Right lung (tissue), 2 donors: ENCODE measurements at regions not wholly inside any gene's neighbourhood (a gene's known extent, or its start where the extent isn't known, plus 50 kb on each side); places are given as distances from the start of the nearest gene placed in this dataset.

Experiments
- DNase-seq, 2 donors: peaks; one replicate each; pipeline ENCODE4 v3.0.0-alpha.2; 2013

DNA sequence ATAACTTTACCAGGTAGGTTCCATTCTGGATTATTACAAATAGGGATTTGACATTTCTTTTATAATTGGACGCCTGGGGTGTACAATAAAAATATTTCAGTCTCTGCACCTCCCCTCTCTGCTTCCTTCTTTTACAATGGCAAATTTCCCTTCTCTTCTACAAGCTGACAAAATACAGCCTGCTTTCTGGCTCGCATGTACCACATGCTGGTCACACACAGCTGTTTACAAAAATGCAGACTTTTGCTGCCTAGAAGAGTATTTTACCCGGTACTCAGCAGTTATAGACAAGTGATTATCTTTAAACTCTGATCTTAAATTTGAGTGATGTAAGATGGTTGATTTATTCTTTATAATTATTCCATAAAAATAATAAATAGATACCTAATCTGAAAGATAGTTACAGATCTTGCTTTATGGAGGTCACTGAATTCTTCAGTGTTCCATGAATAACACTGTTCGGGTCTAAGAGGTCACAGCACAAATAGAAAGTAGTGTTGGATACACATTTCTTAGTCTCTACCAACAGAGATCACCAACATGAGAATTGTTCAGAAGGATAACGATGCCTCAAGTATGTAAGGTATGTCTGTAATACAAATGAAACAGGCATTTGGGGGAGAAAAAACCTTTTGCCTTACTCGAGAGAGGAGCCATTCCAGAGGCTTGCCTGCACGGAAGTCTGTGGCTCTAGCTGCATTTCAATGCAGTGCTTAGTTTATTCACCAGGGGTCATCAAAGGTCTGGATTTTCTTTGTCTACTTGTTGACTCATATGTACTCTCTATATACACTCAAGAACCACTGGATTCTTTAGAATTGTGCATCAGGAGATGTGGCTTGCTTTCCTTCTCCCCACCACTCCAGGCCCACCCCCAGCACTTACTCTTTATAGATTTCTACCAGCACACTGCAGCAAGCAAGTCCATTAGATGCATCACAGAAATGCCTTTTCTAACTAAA is 206.6 kb upstream of the RFX3 start:
- DNase-seq = peak; percentile 76 to 86

DNA sequence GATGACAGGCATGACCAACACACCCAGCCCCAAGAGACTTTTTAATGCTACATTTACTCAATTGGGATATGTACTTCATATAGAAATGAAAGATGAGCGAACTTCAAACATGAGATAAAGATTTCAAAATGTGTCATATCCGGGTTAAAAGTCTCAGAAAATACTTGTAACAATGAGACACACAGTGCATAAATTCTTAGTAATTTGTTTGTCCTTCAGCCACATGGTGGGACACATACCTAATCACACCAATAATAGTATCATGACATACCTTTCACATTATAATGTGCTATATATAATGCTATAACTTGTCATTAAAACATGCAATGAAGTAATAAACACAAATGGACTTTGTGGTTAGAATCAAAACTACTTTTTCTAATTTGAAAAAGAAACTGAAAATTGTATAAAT is 204.7 kb upstream of the RFX3 start:
- DNase-seq = no peak

DNA sequence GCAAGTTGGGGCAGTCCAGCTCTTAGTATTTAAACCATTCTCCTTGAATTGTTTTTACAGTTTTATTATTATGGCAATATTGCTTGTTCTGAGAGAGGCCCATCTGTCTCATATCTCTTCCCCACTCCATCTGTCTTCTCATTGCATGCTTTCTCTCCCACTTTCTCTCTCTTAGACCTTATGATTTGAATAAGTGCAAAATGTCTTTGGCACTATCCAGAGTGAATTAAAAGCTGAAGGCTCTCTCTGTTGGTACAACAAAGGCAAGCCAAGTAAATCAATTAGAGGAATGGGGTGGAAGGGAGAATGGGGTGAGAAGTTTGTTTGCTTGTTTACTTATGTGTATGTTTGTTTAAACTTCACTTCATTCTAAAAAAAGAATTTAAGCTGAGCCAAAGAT is 195.3 kb upstream of the RFX3 start:
- DNase-seq = peak; percentile 50 to 71

DNA sequence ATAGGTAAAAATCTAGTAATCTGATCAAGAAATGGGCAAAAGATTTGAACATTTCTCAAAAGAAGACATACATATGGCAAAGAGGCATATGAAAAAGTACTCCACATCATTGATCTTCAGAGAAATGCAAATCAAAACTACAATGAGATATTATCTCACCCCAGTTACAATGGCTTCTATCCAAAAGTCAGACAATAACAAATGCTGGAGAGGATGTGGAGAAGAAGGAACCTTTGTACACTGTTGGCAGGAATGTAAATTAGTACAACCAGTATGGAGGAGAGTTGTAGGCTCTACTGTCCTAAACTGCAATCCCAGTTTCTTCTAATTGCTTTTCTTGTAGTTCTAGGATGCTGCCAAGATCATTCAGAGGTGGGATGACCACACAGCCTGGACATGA is 193.5 kb upstream of the RFX3 start:
- no peak for DNase-seq

DNA sequence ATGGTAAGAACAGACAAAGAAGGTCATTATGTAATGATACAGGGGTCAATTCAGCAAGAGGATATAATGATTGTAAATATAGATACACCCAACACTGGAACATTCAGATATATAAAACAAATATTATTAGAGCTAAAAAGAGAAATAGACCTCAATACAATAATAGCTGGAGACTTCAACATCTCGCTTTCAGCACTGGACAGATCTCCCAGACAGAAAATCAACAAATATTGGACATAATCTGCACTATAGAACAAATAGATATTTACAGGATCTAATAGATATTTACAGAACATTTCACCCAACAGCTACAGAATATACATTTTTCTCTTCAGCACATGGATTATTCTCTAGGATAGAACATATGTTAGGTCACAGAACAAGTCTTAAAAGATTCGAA is 190.6 kb upstream of the RFX3 start:
- DNase-seq = no peak

DNA sequence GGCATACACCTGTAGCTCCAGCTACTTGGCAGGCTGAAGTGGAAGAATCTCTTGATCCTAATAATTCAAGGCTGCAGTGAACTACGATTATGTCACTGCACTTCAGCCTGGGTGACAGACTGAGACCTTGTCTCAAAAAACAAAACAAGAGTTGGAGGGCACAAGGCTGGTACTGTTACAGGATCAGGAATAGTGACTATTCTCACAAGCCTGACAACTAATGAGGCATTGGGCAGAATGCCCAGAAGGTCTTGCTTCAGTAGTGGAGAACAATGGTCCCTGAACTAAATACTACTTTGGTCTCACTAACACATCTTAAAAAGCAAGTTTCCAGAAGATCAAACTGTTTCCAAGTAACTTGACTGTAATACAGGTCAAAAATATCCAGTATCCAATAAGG is 182.9 kb upstream of the RFX3 start:
- DNase-seq = peak in 1 of 2 donors; percentile 31

DNA sequence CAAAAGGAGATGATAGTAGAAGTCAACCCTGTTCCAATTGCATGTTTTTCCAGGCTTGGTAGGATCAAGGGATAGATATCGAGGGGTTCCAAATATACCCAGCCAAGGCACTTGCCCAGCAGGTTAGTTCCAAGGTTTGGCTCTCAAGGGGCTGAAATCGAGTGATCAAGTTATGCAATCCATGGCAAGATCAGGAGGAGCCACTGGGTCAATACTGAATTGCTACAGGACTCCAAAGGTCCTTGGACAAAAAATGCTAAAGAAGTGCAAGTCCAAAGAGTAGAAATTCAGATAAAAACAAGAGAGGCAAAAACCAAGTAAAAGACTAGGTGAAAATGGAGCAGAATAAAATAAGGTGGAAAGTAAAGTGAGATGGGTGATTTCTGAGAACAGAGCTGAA is 179.1 kb upstream of the RFX3 start:
- no peak for DNase-seq

DNA sequence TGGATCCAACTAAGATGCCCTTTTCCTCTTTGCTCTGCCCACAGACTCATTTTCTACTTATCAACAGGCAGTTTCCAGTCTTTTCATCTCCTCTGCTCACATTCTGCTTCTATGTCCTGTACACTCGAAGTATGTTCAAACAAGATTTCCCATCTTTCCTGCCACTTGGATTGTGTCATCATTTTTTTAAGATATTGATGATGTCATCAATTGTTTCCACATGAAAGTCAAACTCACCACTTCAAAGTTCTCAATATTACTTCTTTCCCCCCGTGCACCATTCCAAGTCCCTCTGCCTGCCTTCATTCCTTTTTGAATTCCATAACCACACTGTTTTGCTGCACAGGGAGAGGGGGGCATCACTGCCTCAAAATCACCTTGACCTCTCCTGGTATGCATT is 175.0 kb upstream of the RFX3 start:
- DNase-seq = no peak

DNA sequence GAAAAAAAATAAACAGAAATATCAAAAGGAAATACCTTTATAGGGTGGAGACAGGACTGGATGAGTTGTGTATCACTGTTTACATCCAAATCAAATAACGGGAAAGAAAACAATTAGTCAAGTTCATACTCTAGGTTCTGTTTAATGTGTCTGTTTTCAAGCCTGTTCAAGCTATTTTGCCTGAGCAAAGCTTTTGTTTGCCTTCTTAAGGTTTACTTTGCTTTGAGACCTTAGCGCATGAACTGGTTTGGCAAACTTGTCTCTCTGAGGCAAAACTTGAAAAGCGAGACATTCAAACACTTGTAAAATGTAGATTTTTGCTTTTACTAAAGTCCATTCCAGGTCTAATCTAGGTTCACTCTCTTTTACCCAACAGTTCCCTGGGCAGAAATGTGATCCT is 174.1 kb upstream of the RFX3 start:
- peak; percentile 24 to 32 for DNase-seq

DNA sequence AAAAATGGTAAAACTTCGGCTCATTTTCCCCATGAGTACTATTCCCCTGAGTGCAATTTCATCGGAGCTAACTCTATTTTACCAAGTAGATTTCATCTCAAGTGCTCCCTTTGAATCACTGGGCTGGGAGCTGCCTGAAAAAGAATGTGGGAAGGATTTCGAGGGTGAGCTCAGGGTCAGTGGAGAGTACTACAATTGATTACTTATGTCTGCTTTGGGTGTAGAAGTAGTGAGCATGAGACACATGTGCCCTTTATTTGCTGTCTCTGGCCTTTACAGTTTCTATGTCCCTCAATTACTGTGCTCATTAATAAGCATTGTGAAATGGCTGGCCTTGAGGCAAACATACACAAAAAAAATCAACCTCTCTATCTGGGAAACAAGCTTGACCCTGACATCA is 172.7 kb upstream of the RFX3 start:
- no peak for DNase-seq

DNA sequence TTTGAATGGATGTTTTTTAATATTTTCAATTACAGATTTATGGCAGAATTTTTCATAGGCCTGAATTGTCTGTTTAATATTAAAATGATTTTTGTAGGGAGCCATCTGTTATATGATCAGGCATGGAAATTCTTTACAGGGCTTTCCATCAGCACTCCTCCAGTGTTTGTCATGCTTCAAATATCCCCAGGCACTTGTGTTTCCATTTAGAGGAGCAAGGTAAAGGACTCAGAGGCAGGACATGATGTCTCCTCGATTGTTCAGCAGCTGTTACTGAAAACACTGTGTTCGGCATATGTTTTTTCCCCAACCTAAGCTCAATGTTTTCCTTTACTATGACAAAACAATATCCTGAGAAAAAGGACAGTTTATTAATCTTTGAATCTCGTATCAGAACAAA is 172.3 kb upstream of the RFX3 start:
- no peak for DNase-seq

DNA sequence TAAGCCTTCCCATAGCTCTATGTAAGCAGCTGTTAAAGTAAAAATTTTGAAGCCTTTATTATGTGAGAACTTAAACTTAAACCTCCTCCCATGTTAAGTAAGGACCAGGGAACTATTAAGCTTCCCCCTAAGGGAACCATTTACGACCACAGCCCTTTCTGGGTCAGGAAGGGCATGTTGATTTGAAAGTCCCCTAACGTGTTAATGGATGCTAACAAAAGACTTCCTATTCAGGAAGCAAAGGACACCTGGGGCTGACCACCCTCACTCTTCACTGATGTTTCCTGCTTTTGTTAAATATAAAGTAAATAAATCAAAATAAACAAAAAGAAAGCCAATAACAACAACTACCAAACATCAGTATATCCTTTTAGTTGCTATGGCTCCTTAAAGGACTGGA is 170.6 kb upstream of the RFX3 start:
- no peak for DNase-seq

DNA sequence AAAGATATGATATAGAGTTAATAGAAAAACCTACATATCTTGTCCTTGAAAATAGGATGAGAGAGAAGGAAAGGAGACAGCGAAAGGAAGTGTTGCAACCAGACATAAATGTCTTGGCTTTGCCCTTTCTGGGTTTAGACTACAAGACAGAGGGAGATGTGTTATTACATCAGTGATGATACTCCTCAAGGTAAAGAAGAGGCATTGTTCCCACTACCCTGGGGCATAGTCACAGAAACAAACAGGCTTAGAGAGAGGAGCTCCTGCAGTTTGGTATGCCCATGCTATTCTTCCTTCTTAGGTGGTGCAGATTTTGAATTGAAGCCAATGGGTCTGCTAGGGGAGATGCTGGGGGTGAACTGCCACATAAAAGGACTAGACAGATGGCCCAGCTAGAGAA is 166.8 kb upstream of the RFX3 start:
- no peak for DNase-seq

DNA sequence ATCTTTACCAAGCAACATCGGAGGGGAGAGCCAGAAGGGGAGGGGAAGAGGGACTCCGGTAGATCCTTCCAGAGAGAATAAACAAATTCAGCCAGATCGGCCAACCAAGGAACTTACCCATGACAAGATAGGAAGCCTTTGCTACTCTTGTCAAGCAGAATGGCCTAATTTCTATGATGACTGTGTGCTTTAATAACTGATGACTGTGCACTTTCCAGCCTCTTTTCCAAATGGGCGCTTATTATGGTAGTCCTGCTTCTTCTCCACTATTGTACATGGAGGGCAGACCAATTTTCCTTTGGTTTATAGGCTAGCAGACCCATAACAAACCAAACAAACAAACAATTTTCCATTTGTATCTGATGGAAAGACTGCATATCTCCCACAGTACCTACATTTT is 163.8 kb upstream of the RFX3 start:
- DNase-seq = no peak

DNA sequence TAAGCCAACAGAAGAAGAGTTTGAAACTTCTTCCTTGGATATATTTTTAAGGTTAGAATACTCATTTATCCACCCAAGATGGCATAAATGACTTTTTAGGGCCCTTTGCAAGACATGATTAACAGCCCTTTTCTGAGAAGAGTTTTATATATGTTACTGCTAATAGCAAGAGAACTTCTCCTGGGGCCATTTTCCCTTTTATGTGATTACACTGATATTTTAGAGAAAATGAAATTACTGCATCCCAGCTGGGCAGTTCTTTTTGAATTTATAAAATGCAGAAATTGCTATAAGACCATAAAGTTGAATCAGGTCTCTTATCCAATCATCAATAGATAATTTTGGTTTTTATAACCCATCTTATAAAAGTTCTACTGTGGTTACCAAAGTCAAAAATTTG is 161.3 kb upstream of the RFX3 start:
- no peak for DNase-seq

DNA sequence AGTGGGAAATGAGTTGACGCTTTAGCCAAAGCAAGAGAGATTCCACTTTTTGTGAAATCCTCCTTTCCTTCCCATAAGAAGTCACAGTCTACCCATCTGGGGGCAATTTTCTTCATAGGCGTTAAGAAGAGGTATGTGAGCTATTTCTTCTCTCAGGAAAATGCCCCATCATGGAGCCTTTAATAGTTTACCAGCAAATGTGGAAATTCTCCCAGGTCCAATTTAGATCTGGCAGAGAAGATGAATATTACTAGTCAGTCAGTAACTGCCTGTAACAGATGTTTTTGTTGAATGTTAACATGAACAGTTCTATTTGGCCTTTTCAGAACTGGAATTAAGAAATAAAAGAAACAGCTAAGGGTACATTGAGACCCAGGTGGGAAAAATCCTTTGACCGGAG is 156.4 kb upstream of the RFX3 start:
- DNase-seq = no peak

DNA sequence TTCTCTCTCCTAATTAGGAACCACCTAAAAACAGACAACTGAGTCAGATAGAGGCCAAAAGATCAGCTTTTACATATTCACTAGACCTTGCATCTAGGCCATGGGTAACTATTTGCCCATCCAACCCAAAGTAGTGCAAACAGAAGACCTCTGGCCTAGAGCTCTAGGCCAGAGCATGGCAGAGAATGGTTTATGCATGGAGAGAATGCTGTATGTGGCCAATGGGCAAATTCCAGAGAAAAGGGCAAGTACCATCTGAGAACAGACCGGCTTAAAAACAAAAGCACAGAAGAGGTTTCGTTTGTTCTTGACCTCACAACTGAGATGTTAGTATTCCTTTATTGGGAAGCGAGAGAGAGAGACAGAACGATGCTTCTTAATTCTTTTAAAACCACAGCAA is 151.7 kb upstream of the RFX3 start:
- no peak for DNase-seq

DNA sequence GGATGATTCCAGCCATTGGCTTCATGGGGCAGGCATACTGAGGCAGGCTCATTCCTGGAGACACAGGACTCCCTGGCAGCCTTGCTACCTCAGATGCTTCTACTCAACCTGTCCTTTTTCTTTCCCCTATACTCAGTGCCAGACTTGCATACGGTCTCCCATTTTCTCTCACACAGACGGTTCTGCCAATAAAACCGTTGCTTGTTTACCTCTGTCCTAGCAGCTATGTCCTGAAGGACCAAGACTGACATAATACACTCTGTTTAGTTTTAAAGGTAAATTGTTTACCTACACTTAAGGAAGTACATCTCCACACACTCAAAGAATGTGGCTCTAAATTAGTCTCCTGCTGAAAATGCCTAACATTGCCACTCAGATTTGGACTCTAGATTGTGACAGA is 151.0 kb upstream of the RFX3 start:
- no peak for DNase-seq

DNA sequence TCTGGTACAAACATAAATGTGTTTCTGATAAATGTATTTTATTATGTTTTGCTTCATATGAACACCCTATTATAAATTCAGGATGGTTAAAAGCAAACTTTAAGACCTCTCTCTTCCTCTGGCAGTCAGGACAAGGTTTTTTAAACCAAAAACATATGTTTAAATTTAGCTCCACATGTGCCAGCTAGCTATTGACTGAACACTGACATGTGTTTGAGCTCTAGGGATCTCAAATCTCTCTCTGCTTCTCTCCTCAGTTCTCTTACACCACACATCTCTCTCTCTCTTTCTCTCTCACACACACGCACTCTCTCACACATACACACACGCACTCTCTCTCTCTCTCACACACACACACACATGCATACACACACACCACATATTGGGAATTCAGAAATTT is 150.1 kb upstream of the RFX3 start:
- DNase-seq = no peak

DNA sequence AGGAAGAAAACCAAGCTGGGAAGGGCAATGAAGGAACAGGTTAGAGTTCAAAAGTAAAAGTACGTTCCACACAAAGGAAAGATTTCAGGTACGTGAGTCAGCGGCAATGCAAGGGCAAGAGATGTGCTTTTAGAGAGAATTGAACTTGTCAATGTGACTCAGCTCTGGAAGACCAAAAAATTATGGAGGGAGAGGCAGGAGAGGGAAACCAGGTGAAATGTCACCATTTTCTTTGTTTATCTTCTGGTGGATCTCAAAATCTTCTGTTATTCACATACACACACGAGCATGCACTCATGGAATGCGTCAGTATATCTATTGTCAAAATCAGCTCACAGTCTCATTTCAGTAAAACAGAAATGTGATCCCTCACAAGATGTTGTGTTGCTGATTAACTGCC is 148.8 kb upstream of the RFX3 start:
- no peak for DNase-seq

DNA sequence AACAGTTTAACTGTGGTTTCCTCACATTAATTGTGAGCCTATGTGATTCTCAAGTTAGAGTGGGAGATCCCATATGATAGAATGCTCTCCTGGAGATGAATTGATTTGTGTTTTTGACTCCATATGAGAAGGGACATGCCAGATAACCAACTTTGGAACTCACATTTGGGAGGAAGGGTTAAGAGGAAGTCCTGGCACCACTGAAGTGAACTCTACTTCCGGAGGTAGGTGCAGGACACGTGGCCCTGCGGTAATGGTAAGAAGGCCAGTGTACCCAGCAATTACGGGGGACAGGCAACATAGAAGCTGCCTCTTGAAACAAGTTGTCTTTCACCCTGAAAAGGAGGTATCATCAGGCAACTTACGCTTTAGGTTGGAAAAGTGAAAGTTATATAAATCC is 146.6 kb upstream of the RFX3 start:
- no peak for DNase-seq

DNA sequence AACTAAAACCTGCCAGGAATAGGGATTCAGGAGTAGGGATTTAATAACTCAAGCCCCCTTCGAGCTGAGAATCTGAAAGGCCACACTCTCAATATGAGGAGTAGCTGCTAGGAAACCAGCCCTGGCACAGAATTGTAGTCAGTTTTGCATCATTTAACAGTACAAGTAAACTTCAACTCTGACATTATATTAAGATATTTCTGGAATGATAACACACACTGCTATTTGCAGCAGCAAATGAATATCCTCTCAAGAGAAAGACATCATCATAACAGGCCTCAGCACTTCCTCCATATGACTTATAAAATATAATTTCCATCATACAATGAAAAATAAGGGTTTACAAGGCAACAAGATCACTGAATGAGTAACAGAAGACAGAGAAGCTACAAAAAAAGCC is 138.2 kb upstream of the RFX3 start:
- peak in 1 of 2 donors; percentile 15 for DNase-seq

DNA sequence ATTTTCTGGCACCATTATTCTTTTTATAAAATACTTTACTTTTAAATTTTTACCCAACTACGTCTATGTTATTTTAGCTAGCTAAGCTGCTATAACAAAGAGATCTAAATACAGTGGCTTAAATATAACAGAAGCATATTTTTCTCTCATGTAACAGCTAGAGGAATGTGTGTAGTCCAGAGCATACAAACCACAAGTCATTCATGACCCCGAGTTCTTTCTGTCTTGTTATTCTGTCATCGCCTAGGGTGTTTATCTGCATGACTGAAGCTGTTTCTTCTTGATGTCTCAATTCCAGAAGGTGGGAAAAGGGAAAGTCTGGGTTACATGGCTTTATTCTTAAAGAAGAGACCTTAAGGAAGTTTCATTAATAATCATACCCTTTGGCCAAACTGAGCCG is 136.9 kb upstream of the RFX3 start:
- no peak for DNase-seq

DNA sequence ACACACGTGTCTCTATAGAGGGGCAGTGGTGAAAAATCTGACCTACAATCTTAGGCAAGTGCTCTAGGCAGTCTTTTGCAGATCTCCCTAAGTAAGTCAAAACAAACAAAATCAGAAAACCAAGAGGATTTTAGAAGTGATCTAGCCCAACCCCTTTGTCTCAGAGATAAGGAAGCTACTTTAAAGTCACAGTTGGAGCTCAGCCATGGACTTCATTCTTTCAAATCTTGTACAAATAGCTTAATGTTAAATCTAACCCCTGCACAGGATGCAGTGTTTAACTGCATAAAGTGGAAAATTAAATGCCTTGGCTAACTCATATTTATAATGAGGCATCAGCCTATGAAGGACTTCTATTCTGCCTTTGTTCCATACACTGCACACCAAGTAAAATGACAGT is 135.1 kb upstream of the RFX3 start:
- DNase-seq = peak in 1 of 2 donors; percentile 12
